Neural cell (in vitro differentiated cells): ENCODE measurements at regions not wholly inside any gene's neighbourhood (a gene's known extent, or its start where the extent isn't known, plus 50 kb on each side); places are given as distances from the start of the nearest gene placed in this dataset.

ENCODE experiments used
- H2AFZ ChIP-seq: fragments of 200-600, 300-800 bp; sonication (generic), shearing (Covaris generic); 2 replicates; pipeline ENCODE4 v1.6.0; 2014; ENCODE audit warnings: low read depth, mild to moderate bottlenecking, antibody characterized with exemption, low read length, moderate library complexity
- H3F3A ChIP-seq: fragments of 200-600 bp; shearing (Covaris generic); 2 replicates; pipeline ENCODE4 v1.6.1; 2016; ENCODE audit warnings: mild to moderate bottlenecking, moderate library complexity, mixed read lengths, antibody characterized with exemption, low read length; ENCODE audit not compliant: insufficient read depth, poor library complexity, severe bottlenecking
- H3K27ac ChIP-seq: fragments of 200-600, 300-800 bp; sonication (generic), shearing (Covaris generic); 2 replicates; pipeline ENCODE4 v1.5.1; 2014; ENCODE audit warnings: mild to moderate bottlenecking, low read length, moderate library complexity
- H3K27me3 ChIP-seq: fragments of 300-800, 200-600 bp; sonication (generic), shearing (Covaris generic); 2 replicates; pipeline ENCODE4 v1.6.0; 2014; ENCODE audit warnings: mild to moderate bottlenecking, low read depth, low read length, moderate library complexity; ENCODE audit not compliant: insufficient read depth
- H3K36me3 ChIP-seq: fragments of 300-800, 200-600 bp; sonication (generic), shearing (Covaris generic); 2 replicates; pipeline ENCODE4 v1.5.1; 2014; ENCODE audit warnings: mild to moderate bottlenecking, antibody characterized with exemption, low read length, moderate library complexity; ENCODE audit not compliant: insufficient read depth
- H3K4me2 ChIP-seq: fragments of 300-800, 200-600 bp; sonication (generic), shearing (Covaris generic); 2 replicates; pipeline ENCODE4 v1.6.0; 2014; ENCODE audit warnings: mild to moderate bottlenecking, low read length
- H3K4me3 ChIP-seq: fragments of 300-800, 200-600 bp; sonication (generic), shearing (Covaris generic); 2 replicates; pipeline ENCODE4 v1.5.1; 2014; ENCODE audit warnings: mild to moderate bottlenecking, low read length, moderate library complexity
- H3K79me2 ChIP-seq: fragments of 200-600 bp; shearing (Covaris generic); replicated peaks from 2 replicates; pipeline ENCODE4 v1.6.0; 2014; ENCODE audit warnings: mild to moderate bottlenecking, low read length, moderate library complexity; ENCODE audit not compliant: insufficient read depth
- H3K9ac ChIP-seq: fragments of 300-800, 200-600 bp; sonication (generic), shearing (Covaris generic); 2 replicates; pipeline ENCODE4 v1.6.1; 2016; ENCODE audit warnings: mild to moderate bottlenecking, low read length, mixed read lengths
- H3K9me2 ChIP-seq: fragments of 200-600 bp; shearing (Covaris generic); 2 replicates; pipeline ENCODE4 v1.6.1; 2016; ENCODE audit warnings: mild to moderate bottlenecking, low read length, mixed read lengths; ENCODE audit not compliant: insufficient read depth
- H3K9me3 ChIP-seq: fragments of 200-600, 300-800 bp; sonication (generic), shearing (Covaris generic); 2 replicates; pipeline ENCODE4 v1.6.1; 2016; ENCODE audit warnings: mild to moderate bottlenecking, mixed run types, low read length, moderate library complexity, mixed read lengths
- H4K20me1 ChIP-seq: fragments of 200-600 bp; shearing (Covaris generic); 2 replicates; pipeline ENCODE4 v1.6.1; 2016; ENCODE audit warnings: mild to moderate bottlenecking, mixed run types; ENCODE audit not compliant: insufficient read depth
- EP300 ChIP-seq: fragments of 450-650 bp; conservative IDR thresholded peaks from 2 replicates; pipeline ENCODE4 v1.6.1; 2014; ENCODE audit warnings: antibody characterized with exemption, mild to moderate bottlenecking, moderate library complexity; ENCODE audit not compliant: poor library complexity, severe bottlenecking
- EZH2 ChIP-seq: fragments of 200-600, 300-800 bp; shearing (Covaris generic), sonication (generic); IDR thresholded peaks from 2 replicates; pipeline ENCODE4 v1.6.1; 2014; ENCODE audit warnings: antibody characterized with exemption, low read length, borderline replicate concordance, mild to moderate bottlenecking; ENCODE audit not compliant: insufficient read depth, poor library complexity, severe bottlenecking
- MXI1 ChIP-seq: fragments of 450-650 bp; conservative IDR thresholded peaks from 2 replicates; pipeline ENCODE4 v1.6.1; 2014; ENCODE audit warnings: antibody characterized with exemption, mild to moderate bottlenecking; ENCODE audit not compliant: poor library complexity, severe bottlenecking
- POLR2AphosphoS5 ChIP-seq: IDR thresholded peaks from 2 replicates; pipeline ENCODE4 v1.6.1; 2012
- RAD21 ChIP-seq: fragments of 450-650 bp; conservative IDR thresholded peaks from 2 replicates; pipeline ENCODE4 v1.6.1; 2014; ENCODE audit warnings: antibody characterized with exemption, mild to moderate bottlenecking, moderate library complexity
- SMC3 ChIP-seq: fragments of 450-650 bp; conservative IDR thresholded peaks from 2 replicates; pipeline ENCODE4 v1.6.1; 2014; ENCODE audit warnings: antibody characterized with exemption, mild to moderate bottlenecking, moderate library complexity; ENCODE audit not compliant: poor library complexity
- TAF1 ChIP-seq: IDR thresholded peaks from 2 replicates; pipeline ENCODE4 v1.6.1; 2012; ENCODE audit warnings: low read depth
- TF ChIP-seq, protein P1 (sequence below): fragments of 450-650 bp; IDR thresholded peaks from 2 replicates; pipeline ENCODE4 v1.5.1; 2014; ENCODE audit warnings: antibody characterized with exemption, mild to moderate bottlenecking, moderate library complexity; ENCODE audit not compliant: poor library complexity, severe bottlenecking
- TF ChIP-seq, protein P2 (sequence below): IDR thresholded peaks from 2 replicates; pipeline ENCODE4 v1.6.1; 2012; ENCODE audit warnings: borderline replicate concordance

- no peaks in the 10 kb centered on the region for H3K9me2 ChIP-seq
- H3F3A ChIP-seq = no peaks in the 10 kb centered on the region
- no peaks in the 10 kb centered on the region for H4K20me1 ChIP-seq
- no peaks in the 10 kb centered on the region for H3K36me3 ChIP-seq
- H3K27me3 ChIP-seq = no peaks in the 10 kb centered on the region
- H3K4me2 ChIP-seq = no peak overlapping the region
- no peak overlapping the region for H3K27ac ChIP-seq
- H2AFZ ChIP-seq = no peak overlapping the region
- TF ChIP-seq MXI1 (no peak), RAD21 (no peak), EP300 (no peak), SMC3 (no peak), TAF1 (no peak), POLR2AphosphoS5 (no peak), EZH2 (no peak)
- TF ChIP-seq, protein P1, sequence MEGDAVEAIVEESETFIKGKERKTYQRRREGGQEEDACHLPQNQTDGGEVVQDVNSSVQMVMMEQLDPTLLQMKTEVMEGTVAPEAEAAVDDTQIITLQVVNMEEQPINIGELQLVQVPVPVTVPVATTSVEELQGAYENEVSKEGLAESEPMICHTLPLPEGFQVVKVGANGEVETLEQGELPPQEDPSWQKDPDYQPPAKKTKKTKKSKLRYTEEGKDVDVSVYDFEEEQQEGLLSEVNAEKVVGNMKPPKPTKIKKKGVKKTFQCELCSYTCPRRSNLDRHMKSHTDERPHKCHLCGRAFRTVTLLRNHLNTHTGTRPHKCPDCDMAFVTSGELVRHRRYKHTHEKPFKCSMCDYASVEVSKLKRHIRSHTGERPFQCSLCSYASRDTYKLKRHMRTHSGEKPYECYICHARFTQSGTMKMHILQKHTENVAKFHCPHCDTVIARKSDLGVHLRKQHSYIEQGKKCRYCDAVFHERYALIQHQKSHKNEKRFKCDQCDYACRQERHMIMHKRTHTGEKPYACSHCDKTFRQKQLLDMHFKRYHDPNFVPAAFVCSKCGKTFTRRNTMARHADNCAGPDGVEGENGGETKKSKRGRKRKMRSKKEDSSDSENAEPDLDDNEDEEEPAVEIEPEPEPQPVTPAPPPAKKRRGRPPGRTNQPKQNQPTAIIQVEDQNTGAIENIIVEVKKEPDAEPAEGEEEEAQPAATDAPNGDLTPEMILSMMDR = no peak
- TF ChIP-seq, protein P2, sequence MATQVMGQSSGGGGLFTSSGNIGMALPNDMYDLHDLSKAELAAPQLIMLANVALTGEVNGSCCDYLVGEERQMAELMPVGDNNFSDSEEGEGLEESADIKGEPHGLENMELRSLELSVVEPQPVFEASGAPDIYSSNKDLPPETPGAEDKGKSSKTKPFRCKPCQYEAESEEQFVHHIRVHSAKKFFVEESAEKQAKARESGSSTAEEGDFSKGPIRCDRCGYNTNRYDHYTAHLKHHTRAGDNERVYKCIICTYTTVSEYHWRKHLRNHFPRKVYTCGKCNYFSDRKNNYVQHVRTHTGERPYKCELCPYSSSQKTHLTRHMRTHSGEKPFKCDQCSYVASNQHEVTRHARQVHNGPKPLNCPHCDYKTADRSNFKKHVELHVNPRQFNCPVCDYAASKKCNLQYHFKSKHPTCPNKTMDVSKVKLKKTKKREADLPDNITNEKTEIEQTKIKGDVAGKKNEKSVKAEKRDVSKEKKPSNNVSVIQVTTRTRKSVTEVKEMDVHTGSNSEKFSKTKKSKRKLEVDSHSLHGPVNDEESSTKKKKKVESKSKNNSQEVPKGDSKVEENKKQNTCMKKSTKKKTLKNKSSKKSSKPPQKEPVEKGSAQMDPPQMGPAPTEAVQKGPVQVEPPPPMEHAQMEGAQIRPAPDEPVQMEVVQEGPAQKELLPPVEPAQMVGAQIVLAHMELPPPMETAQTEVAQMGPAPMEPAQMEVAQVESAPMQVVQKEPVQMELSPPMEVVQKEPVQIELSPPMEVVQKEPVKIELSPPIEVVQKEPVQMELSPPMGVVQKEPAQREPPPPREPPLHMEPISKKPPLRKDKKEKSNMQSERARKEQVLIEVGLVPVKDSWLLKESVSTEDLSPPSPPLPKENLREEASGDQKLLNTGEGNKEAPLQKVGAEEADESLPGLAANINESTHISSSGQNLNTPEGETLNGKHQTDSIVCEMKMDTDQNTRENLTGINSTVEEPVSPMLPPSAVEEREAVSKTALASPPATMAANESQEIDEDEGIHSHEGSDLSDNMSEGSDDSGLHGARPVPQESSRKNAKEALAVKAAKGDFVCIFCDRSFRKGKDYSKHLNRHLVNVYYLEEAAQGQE = no peak
- H3K9ac ChIP-seq = no peak overlapping the region
- no peaks in the 10 kb centered on the region for H3K9me3 ChIP-seq
- no peaks in the 10 kb centered on the region for H3K79me2 ChIP-seq
- no peak overlapping the region for H3K4me3 ChIP-seq
Measured at GRCh38 chr2:126515471-126515870, 140.5 kb upstream of the GYPC start.

- Histone ChIP-seq H3K9ac (no peak overlapping the region), H3K27ac (no peak overlapping the region), H3K36me3 (no peaks in the 10 kb centered on the region), H2AFZ (no peak overlapping the region), H3K4me3 (no peak overlapping the region), H3K9me3 (no peaks in the 10 kb centered on the region), H4K20me1 (no peaks in the 10 kb centered on the region), H3K27me3 (no peaks in the 10 kb centered on the region), H3K79me2 (no peaks in the 10 kb centered on the region), H3K4me2 (no peak overlapping the region), H3K9me2 (no peaks in the 10 kb centered on the region), H3F3A (no peaks in the 10 kb centered on the region)
- TF ChIP-seq MXI1 (no peak), RAD21 (no peak), TAF1 (no peak), SMC3 (no peak), EP300 (no peak), EZH2 (no peak), POLR2AphosphoS5 (no peak)
- TF ChIP-seq, protein P1 = no peak
- TF ChIP-seq, protein P2 = no peak
Measured at GRCh38 chr2:126518196-126518595, 137.8 kb upstream of the GYPC start.
